Inflammatory macrophage treated with lipopolysaccharide for 1 hour (primary cell): ENCODE measurements at regions not wholly inside any gene's neighbourhood (a gene's known extent, or its start where the extent isn't known, plus 50 kb on each side); places are given as distances from the start of the nearest gene placed in this dataset.

Experiments used
- DNase-seq, 2 donors: peaks; one replicate each; pipeline ENCODE4 v3.0.0-alpha.2; 2020 to 2022

GRCh38 chr15:46120713-46121112 is 485.9 kb downstream of the SQOR start:
- DNase-seq: no peak

- no peak for DNase-seq
Measured at GRCh38 chr15:46121441-46121840, 486.6 kb downstream of the SQOR start.

- no peak for DNase-seq
Measured at GRCh38 chr15:46126581-46126980, 491.8 kb downstream of the SQOR start.

DNA sequence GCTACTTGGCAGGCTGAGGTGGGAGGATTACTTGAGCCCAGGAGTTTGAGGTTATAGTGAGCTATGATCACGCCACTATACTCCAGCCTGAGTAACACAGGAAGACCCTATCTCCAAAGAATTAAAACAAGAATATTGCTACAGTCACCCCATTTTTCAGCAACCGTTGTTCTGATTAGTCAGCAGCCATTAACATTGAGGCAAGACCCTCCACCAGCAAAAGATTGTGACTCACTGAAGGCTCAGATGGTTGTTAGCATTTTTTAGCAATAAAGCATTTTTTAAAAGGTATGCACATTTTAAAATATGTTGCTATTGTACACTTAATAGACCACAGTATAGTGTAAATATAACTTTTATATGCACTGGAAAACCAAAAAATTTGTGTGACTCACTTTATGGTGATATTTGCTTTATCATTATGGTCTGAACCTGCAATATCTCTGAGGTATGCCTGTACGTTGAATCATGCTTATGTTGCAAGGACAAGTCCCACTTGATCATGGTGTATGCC is 492.6 kb downstream of the SQOR start:
- no peak for DNase-seq

GRCh38 chr15:46129145-46129544 is 494.3 kb downstream of the SQOR start:
- DNase-seq: no peak

GRCh38 chr15:46131876-46132275 is 497.0 kb downstream of the SQOR start:
- DNase-seq: no peak

DNA sequence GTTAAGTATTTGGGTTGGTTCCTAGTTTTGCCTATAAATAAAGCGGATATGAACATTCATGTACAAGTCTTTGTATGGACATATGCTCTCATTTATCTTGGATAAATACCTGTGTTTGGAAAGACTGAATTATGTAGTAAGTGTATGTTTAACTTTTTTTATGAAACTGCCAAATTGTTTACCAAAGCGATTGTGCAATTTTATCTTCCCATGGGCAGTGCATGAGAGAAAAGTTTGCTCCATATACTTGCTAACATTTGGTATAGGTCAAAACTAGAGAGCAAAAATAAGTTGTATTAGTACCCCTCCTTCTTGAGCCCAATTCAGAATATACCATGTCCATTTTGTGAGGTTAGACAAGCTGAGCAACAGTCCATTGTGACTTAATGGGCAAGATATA is 502.6 kb downstream of the SQOR start:
- DNase-seq: no peak

- DNase-seq: no peak
Measured at GRCh38 chr15:46146002-46146401, 511.2 kb downstream of the SQOR start.

DNA sequence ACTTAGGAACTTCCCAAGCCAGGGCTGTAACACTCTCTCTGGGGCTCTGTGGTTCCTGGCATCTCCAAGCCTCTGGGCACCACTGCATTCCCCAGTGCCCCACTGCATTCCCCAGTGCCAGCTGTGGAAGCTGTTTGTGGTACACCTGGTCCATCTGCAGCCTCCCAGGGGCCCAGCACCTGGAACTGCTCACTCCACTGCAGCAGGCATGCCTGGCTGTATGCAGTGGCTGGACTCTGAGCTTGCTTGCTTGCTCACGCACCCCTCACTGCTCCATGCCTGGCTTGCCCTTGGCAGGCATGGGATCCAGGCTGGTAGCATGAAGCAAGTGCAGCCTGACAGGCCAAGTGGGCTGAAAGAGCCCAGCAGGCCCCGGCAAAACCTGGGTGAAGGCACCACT is 512.1 kb downstream of the SQOR start:
- DNase-seq: no peak

- DNase-seq: no peak
Measured at GRCh38 chr15:46151786-46152185, 517.0 kb downstream of the SQOR start.

- no peak for DNase-seq
Measured at GRCh38 chr15:46166750-46167149, 531.9 kb downstream of the SQOR start.

DNA sequence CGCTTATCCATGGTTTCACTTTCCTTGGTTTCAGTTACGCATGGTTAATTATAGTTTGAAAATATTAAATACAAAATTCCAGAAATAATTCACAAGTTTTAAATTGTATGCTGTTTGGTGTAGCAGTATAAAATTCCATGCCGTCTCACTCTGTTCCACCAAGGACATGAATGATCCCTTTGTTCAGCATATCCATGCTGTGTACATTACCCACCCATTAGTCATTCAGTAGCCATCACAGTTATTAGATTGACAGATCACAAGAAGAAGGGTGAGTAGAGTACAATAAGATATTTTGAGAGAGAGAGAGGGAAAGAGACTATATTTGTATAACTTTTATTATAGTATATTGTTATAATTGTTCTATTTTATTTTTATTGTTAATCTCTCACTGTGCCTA is 535.5 kb downstream of the SQOR start:
- no peak for DNase-seq

- no peak for DNase-seq
Measured at GRCh38 chr15:46174122-46174521, 539.3 kb downstream of the SQOR start.

- no peak for DNase-seq
Measured at GRCh38 chr15:46177219-46177618, 542.4 kb downstream of the SQOR start.

DNA sequence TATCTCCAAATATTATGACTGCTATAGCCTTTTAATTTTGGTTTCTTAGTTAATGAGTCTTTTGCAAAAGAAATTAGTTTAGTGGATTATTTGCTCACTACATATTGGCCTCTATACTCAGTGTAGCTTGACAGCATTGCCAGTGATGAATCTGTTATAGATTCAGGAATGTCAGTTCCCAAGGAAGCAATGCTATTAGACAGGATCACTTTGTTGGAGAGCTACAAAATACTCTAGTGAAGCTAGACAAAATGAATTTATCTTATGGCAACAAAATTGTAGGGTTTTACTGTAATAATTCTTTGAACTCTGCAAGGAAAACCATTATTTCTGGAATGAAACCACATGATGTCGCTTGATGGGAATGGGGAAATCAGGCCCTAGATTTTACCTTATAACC is 543.3 kb downstream of the SQOR start:
- no peak for DNase-seq

DNA sequence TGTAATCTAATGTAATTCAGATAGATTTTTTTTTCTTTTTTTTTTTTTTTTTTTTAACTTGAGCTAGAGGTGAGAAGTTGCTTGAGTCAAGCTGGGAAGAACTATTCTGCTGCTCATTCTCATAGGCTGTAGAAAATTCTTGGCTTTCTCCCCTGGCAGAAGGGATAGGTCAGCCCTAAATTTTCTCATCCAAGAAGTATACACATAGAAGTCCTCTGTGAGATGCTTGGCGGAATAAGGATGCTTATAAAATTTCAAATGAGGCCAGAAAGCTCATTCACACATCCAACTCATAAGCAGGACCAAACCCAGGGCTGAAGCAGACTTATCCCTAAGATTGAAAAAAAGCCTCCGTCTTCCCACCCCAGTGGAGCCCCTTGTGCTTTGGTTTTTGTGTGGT is 572.5 kb downstream of the SQOR start:
- DNase-seq: no peak

- no peak for DNase-seq
Measured at GRCh38 chr15:46213551-46213950, 578.7 kb downstream of the SQOR start.

GRCh38 chr15:46222826-46223225 is 588.0 kb downstream of the SQOR start:
- no peak for DNase-seq

DNA sequence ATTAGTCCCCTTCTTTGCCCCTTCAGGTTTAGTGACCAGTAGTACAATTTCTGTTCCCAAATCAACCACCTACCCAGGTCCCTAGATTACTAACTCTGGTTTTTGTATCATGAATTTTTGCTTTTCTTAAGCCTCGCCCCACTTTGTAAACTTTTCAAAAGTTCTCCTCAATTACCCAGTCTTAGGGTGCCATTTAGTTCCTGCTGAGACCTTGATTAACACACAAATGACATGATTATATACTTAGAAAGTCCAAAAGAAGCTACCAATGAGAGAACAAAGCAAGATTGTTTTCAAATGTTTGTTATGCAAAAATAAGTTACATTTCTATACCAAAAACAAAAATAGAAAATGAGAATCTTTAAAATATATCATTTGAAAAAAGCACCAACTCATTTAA is 594.4 kb downstream of the SQOR start:
- no peak for DNase-seq

DNA sequence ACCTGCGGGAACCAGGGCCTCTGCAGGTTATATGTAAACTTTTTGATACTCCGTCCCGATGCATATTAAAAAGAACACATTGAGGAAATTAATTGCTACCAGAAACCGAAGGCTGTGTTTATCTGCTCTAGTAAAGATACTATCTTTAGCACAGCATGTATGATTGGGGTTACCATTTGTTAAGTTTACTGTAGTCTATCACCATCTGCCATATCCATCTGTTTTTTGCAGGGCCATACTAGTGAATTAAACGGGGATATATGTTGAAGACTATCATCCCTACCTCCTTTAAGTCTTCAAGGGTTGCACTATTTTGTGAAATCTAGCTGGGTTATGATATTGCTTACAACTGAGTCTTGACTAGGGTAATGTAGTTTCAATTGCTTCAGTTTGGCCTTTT is 597.0 kb downstream of the SQOR start:
- DNase-seq: no peak

- no peak for DNase-seq
Measured at GRCh38 chr15:46232471-46232870, 597.6 kb downstream of the SQOR start.

GRCh38 chr15:46242935-46243334 is 608.1 kb downstream of the SQOR start:
- no peak for DNase-seq

GRCh38 chr15:46251903-46252302 is 617.1 kb downstream of the SQOR start:
- DNase-seq: no peak

GRCh38 chr15:46258056-46258455 is 623.2 kb downstream of the SQOR start:
- no peak for DNase-seq

DNA sequence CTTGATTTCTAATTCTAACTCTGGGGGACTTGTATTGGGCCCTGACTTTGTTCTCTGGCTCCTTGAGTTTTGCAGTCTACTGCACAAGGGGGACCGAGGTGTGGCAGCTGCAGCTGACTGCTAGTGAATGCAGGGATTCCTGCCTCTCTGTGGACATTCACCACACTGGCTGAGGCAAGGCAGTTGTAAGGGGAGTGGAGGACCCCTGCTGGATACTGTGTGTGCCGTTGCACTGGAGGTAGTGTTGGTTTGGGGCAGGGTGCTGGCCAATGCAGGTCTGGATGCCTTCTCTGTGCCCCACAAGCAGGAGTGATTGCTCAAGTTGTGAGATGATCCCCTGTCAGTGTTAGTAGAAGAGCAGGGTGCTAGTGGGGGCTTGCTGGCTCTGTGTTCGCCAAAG is 626.1 kb downstream of the SQOR start:
- no peak for DNase-seq
